K562 (cell line): ENCODE measurements at regions not wholly inside any gene's neighbourhood (a gene's known extent, or its start where the extent isn't known, plus 50 kb on each side); places are given as distances from the start of the nearest gene placed in this dataset.

Experiments used
- CREB1 ChIP-seq, 2 experiments: sonication (generic) in 1 of 2; formaldehyde crosslinking in 1 of 2; IDR thresholded peaks; 2 replicates each; pipeline versions ENCODE4 v1.6.1 to v1.8.0; 2012 to 2022; ENCODE audit warnings: inconsistent platforms in 1 of 2, mild to moderate bottlenecking in 1 of 2, missing genetic modification reagents in 1 of 2, moderate library complexity in 1 of 2
- EHMT2 ChIP-seq: fragments of 450-650 bp; IDR thresholded peaks from 2 replicates; pipeline ENCODE4 v1.6.1; 2018; ENCODE audit warnings: antibody characterized with exemption
- HDAC2 ChIP-seq: fragments of 450-650 bp; IDR thresholded peaks from 2 replicates; pipeline ENCODE4 v1.6.1; 2016; ENCODE audit warnings: mild to moderate bottlenecking
- MTA1 ChIP-seq: fragments of 450-650 bp; IDR thresholded peaks from 2 replicates; pipeline ENCODE4 v1.6.1; 2017; ENCODE audit warnings: borderline replicate concordance
- POLR2A ChIP-seq: fragments of 450-650 bp; conservative IDR thresholded peaks from 2 replicates; pipeline ENCODE4 v1.6.1; 2016
- RFX5 ChIP-seq: IDR thresholded peaks from 2 replicates; pipeline ENCODE4 v1.6.1; 2011; ENCODE audit warnings: low read depth, mild to moderate bottlenecking, improper control_type of control experiment, low read length
- SMAD3 ChIP-seq: fragments of 450-650 bp; formaldehyde crosslinking; conservative IDR thresholded peaks from 2 replicates; pipeline ENCODE4 v1.4.0; 2020; ENCODE audit warnings: mild to moderate bottlenecking
- SNIP1 ChIP-seq: fragments of 450-650 bp; IDR thresholded peaks from 2 replicates; pipeline ENCODE4 v1.7.1; 2017; ENCODE audit warnings: low read depth, mild to moderate bottlenecking
- ZNF3 ChIP-seq: fragments of 250-450 bp; sonication (Bioruptor Pico); IDR thresholded peaks from 2 replicates; pipeline ENCODE4 v1.5.0; 2021; ENCODE audit warnings: mild to moderate bottlenecking, moderate library complexity
- TF ChIP-seq, protein P1 (sequence below): sonication (generic); formaldehyde crosslinking; IDR thresholded peaks from 2 replicates; pipeline ENCODE4 v1.9.0; 2022; ENCODE audit warnings: mild to moderate bottlenecking, missing genetic modification reagents
- TF ChIP-seq, protein P2 (sequence below): sonication (generic); formaldehyde crosslinking; IDR thresholded peaks from 2 replicates; pipeline ENCODE4 v1.8.1; 2023; ENCODE audit warnings: mild to moderate bottlenecking, missing genetic modification reagents

- no peak for TF ChIP-seq EHMT2
- TF ChIP-seq, protein P1, sequence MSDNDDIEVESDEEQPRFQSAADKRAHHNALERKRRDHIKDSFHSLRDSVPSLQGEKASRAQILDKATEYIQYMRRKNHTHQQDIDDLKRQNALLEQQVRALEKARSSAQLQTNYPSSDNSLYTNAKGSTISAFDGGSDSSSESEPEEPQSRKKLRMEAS (CRISPR knock-in tag) = no peak
- TF ChIP-seq HDAC2 = no peak
- no peak for TF ChIP-seq CREB1 (IDR thresholded peaks at IDR 0.05)
- TF ChIP-seq CREB1 (CRISPR knock-in tag; IDR thresholded peaks at IDR 0.05) = no peak
- TF ChIP-seq, protein P2, sequence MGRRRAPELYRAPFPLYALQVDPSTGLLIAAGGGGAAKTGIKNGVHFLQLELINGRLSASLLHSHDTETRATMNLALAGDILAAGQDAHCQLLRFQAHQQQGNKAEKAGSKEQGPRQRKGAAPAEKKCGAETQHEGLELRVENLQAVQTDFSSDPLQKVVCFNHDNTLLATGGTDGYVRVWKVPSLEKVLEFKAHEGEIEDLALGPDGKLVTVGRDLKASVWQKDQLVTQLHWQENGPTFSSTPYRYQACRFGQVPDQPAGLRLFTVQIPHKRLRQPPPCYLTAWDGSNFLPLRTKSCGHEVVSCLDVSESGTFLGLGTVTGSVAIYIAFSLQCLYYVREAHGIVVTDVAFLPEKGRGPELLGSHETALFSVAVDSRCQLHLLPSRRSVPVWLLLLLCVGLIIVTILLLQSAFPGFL = no peak
- no peak for TF ChIP-seq POLR2A
- no peak for TF ChIP-seq SNIP1
- no peak for TF ChIP-seq RFX5
- TF ChIP-seq ZNF3 = no peak
- TF ChIP-seq MTA1 = no peak
- no peak for TF ChIP-seq SMAD3 (CRISPR knock-in tag)
These were observed 656.4 kb upstream of the ZWINT start for GRCh38 chr10:57017356-57018037.
